ENCODE measurements at regions not wholly inside any gene's neighbourhood (a gene's known extent, or its start where the extent isn't known, plus 50 kb on each side); places are given as distances from the start of the nearest gene placed in this dataset.

- Histone ChIP-seq H3K27me3 (ENCODE audit: control insufficient read depth, insufficient read depth, low read length) (peaks cover 2% of the 10 kb centered on the region), H3K27ac (ENCODE audit: low read depth, low read length) (no peak overlapping the region), H3K4me3 (ENCODE audit: low read depth, low read length) (no peak overlapping the region), H3K9me3 (ENCODE audit: control insufficient read depth, insufficient read depth, low read length) (no peaks in the 10 kb centered on the region)
- no peak for DNase-seq (ENCODE audit: low read depth, low spot score)
- POLR2A ChIA-PET: interaction anchor here (0.6 kb wide), 1 partner anchor 218 kb away, joined by 3 read pairs; no protein-coding TSS in a partner anchor
- TF ChIP-seq CTCF (IDR thresholded peaks at IDR 0.05; ENCODE audit: low read depth, low read length): no peak
- CTCF ChIA-PET: no interaction called here
Observed at GRCh38 chr17:72175787-72176515, 55.1 kb downstream of the SOX9 start.

- CTCF ChIA-PET: no interaction called here
- no peak for TF ChIP-seq CTCF (IDR thresholded peaks at IDR 0.05; ENCODE audit: low read depth, low read length)
- H3K9me3 ChIP-seq (ENCODE audit: control insufficient read depth, insufficient read depth, low read length): no peaks in the 10 kb centered on the region
- DNase-seq (ENCODE audit: low read depth, low spot score): no peak
- H3K4me3 ChIP-seq (ENCODE audit: low read depth, low read length): no peak overlapping the region
- H3K27ac ChIP-seq (ENCODE audit: low read depth, low read length): no peak overlapping the region
- H3K27me3 ChIP-seq (ENCODE audit: control insufficient read depth, insufficient read depth, low read length): peaks cover 2% of the 10 kb centered on the region
- POLR2A ChIA-PET: interaction anchor here (0.6 kb wide), 1 partner anchor 218 kb away, joined by 3 read pairs; no protein-coding TSS in a partner anchor
Observed at GRCh38 chr17:72176516-72176851, 55.7 kb downstream of the SOX9 start.

DNA sequence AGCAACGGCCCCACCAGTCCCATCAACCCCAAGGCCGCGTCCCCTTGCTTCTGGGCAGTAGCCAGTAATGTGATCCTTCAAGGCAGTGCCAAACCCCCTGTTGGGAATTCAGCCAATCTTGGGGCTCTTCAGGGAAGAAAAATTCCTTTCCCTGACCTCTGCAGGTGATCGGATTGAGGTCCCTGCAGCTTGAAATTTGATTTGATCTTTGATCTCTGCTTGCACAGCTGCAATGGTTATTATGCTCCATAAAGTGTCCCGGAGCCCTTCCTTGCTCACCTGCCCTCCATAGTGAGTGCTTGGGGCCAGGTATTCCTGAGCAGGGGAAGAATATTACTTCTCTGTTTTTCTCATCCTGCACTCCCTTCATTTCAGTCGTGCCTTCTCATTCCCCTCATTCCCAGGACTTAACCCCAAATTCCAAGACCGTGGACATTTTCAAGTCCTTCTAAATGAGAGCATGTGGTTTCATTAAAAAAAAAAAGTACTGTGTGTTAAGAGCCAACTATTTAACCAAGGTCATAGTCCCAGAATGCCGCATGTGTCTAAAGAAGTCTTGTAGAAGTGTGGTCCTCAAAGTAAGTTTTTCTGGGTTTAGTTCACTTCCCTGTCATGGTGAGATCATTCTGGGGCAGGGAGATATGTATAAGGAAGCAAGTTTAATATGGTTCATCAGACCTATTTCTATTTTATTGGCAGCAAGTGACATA is 56.3 kb downstream of the SOX9 start:
- CTCF ChIA-PET: no interaction called here

GRCh38 chr17:72177738-72178137 is 56.9 kb downstream of the SOX9 start:
- TF ChIP-seq CTCF (IDR thresholded peaks at IDR 0.05; ENCODE audit: low read depth, low read length): no peak
- DNase-seq (ENCODE audit: low read depth, low spot score): no peak
- ChIA-PET POLR2A (no interaction called here), CTCF (no interaction called here)
- Histone ChIP-seq H3K4me3 (ENCODE audit: low read depth, low read length) (no peak overlapping the region), H3K9me3 (ENCODE audit: control insufficient read depth, insufficient read depth, low read length) (no peaks in the 10 kb centered on the region), H3K27ac (ENCODE audit: low read depth, low read length) (no peak overlapping the region), H3K27me3 (ENCODE audit: control insufficient read depth, insufficient read depth, low read length) (no peaks in the 10 kb centered on the region)

More for the DNA sequence above, 56.3 kb downstream of the SOX9 start:
- Histone ChIP-seq H3K27ac (ENCODE audit: low read depth, low read length) (no peak overlapping the region), H3K9me3 (ENCODE audit: control insufficient read depth, insufficient read depth, low read length) (no peaks in the 10 kb centered on the region), H3K4me3 (ENCODE audit: low read depth, low read length) (no peak overlapping the region), H3K27me3 (ENCODE audit: control insufficient read depth, insufficient read depth, low read length) (no peaks in the 10 kb centered on the region)
- TF ChIP-seq CTCF (IDR thresholded peaks at IDR 0.05; ENCODE audit: low read depth, low read length): no peak
- no peak for DNase-seq (ENCODE audit: low read depth, low spot score)
- POLR2A ChIA-PET: no interaction called here

- Histone ChIP-seq H3K27ac (ENCODE audit: low read depth, low read length) (no peak overlapping the region), H3K9me3 (ENCODE audit: control insufficient read depth, insufficient read depth, low read length) (no peaks in the 10 kb centered on the region), H3K4me3 (ENCODE audit: low read depth, low read length) (no peak overlapping the region), H3K27me3 (ENCODE audit: control insufficient read depth, insufficient read depth, low read length) (no peaks in the 10 kb centered on the region)
- no peak for DNase-seq (ENCODE audit: low read depth, low spot score)
- ChIA-PET CTCF (interaction anchor here (0.6 kb wide), 1 partner anchor 51 kb away, joined by 6 read pairs; no protein-coding TSS in a partner anchor), POLR2A (no interaction called here)
- no peak for TF ChIP-seq CTCF (IDR thresholded peaks at IDR 0.05; ENCODE audit: low read depth, low read length)
Observed at GRCh38 chr17:72182371-72182873, 61.6 kb downstream of the SOX9 start.
